ENCODE measurements at regions not wholly inside any gene's neighbourhood (a gene's known extent, or its start where the extent isn't known, plus 50 kb on each side); places are given as distances from the start of the nearest gene placed in this dataset.

DNA sequence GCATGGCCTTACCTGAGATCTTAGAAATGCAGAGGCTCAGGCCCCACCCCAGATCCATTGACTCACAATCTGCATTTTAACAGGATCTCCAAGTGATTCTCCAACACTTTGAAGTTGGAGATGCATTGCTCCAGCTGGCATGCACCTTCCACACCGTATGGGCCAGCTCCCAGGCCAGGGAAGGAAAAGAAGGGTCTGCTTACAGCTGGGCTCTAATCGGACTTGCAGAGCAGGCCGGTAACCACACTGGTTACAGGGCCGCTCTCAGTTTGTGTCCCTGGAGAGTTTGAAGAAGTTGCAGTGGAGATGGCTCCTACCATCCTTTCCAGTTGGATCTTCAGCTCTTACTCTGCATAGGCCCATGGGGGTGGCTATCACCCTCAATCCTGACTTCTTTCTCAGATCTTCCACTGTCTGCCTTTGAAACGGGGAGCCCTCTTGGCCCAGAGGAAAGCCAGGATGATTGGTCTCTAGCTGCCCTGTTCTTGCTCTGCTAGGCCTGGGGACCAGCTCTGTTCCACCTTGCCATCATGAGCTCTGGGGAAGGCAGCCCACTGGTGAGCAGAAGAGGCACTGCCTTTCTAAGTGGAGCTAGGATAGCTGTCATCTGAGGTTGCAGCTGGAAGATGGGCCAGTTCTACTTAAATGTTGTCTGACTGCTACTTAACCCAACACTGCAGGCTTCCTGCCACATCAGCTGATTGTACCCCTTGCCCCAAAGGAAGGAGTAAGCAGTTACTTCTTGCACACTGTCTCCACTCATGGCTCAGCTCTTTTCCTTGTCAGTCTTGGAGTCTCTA is 105.6 kb upstream of the NAV2 start:
- Histone ChIP-seq H2BK5ac (ENCODE audit: low read depth, low read length, poor library complexity, severe bottlenecking) (no peak overlapping the region), H2BK20ac (ENCODE audit: low read depth, low read length) (peak overlapping the region; percentile 3; the same call in 1 of the 2 replicates), H3K4me2 (ENCODE audit: low read depth, low read length) (no peak overlapping the region), H3K14ac (replicated peaks; ENCODE audit: low read depth, low read length) (no peak overlapping the region), H3K9ac (ENCODE audit: low read depth, low read length) (no peak overlapping the region), H3K56ac (ENCODE audit: extremely low read depth, insufficient read depth, low read length) (no peak overlapping the region), H3K4me1 (ENCODE audit: control insufficient read depth, insufficient read depth, low read length) (peaks cover 8% of the 10 kb centered on the region), H2BK120ac (ENCODE audit: low read depth, low read length) (no peak overlapping the region), H2AFZ (replicated peaks; ENCODE audit: low read length, poor library complexity) (no peak overlapping the region), H3K18ac (ENCODE audit: low read depth, low read length) (no peak overlapping the region), H2AK5ac (ENCODE audit: low read depth, low read length) (peak overlapping the region; percentile 7; the same call in 1 of the 2 replicates), H3K79me1 (ENCODE audit: low read depth in 1 of 2, low read length in 2 of 2) (no peaks in the 10 kb centered on the region), H3K9me1 (ENCODE audit: insufficient read depth, low read length) (0 out of 2 replicates have a peak, but pooled peaks cover 5% of the 10 kb centered on the region), H3K27me3 (ENCODE audit: control insufficient read depth, insufficient read depth, low read length) (peaks cover 7% of the 10 kb centered on the region), H3K36me3 (ENCODE audit: control insufficient read depth, insufficient read depth, low read length) (no peaks in the 10 kb centered on the region), H3K27ac (ENCODE audit: insufficient read depth, low read length) (no peak overlapping the region), H4K91ac (ENCODE audit: insufficient read depth, low read depth, low read length) (no peak overlapping the region), H2BK15ac (ENCODE audit: low read depth, low read length) (no peak overlapping the region), H4K5ac (ENCODE audit: low read depth, low read length) (no peak overlapping the region), H3K4ac (ENCODE audit: low read depth, low read length) (peak overlapping the region; percentile 8; the same call in 1 of the 2 replicates), H3K23ac (ENCODE audit: low read depth, low read length) (no peak overlapping the region), H3K9me3 (ENCODE audit: control insufficient read depth, insufficient read depth, low read length) (peaks cover 4% of the 10 kb centered on the region), H2AK9ac (replicated peaks; ENCODE audit: low read depth, low read length, poor library complexity) (no peak overlapping the region), H4K8ac (ENCODE audit: low read depth in 2 of 2, low read length in 2 of 2) (no peak overlapping the region), H3K4me3 (ENCODE audit: insufficient read depth, low read depth, low read length) (no peak overlapping the region), H4K20me1 (ENCODE audit: insufficient read depth, low read length) (no peaks in the 10 kb centered on the region; the same call in 1 of the 2 replicates)
- dilution Hi-C loops (cut with HindIII; ENCODE audit: low sequenced_read_pairs, unreplicated experiment) (no loop called here), in situ Hi-C loops (cut with MboI; ENCODE audit: low sequenced_read_pairs) (no loop called here), intact Hi-C loops (cut with micrococcal nuclease) (no loop called here)
- ChIA-PET CTCF (no interaction called here), POLR2A (ENCODE audit: unreplicated experiment) (no interaction called here)
- no CpG with 5 or more reads among the region's 5 CpGs for WGBS, 2 experiments (ENCODE audit: extremely low coverage in 2 of 2, insufficient read length in 1 of 2)
- TF ChIP-seq, protein P1, sequence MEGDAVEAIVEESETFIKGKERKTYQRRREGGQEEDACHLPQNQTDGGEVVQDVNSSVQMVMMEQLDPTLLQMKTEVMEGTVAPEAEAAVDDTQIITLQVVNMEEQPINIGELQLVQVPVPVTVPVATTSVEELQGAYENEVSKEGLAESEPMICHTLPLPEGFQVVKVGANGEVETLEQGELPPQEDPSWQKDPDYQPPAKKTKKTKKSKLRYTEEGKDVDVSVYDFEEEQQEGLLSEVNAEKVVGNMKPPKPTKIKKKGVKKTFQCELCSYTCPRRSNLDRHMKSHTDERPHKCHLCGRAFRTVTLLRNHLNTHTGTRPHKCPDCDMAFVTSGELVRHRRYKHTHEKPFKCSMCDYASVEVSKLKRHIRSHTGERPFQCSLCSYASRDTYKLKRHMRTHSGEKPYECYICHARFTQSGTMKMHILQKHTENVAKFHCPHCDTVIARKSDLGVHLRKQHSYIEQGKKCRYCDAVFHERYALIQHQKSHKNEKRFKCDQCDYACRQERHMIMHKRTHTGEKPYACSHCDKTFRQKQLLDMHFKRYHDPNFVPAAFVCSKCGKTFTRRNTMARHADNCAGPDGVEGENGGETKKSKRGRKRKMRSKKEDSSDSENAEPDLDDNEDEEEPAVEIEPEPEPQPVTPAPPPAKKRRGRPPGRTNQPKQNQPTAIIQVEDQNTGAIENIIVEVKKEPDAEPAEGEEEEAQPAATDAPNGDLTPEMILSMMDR (conservative IDR thresholded peaks at IDR 0.05; ENCODE audit: low read depth, low read length): no peak
- TF ChIP-seq RCOR1 (IDR thresholded peaks at IDR 0.05; ENCODE audit: insufficient replicate concordance, low read length) (no peak), MAZ (IDR thresholded peaks at IDR 0.05; ENCODE audit: borderline replicate concordance, low read depth, low read length) (no peak), MXI1 (IDR thresholded peaks at IDR 0.05; ENCODE audit: borderline replicate concordance, low read depth, low read length) (no peak), CEBPB (IDR thresholded peaks at IDR 0.05; ENCODE audit: low read depth, low read length) (no peak), POLR2A (IDR thresholded peaks at IDR 0.05; ENCODE audit: low read depth, low read length) (no peak), CHD1 (IDR thresholded peaks at IDR 0.05; ENCODE audit: low read depth, low read length) (no peak), RFX5 (IDR thresholded peaks at IDR 0.05; ENCODE audit: low read depth, low read length) (no peak), NFE2L2 (IDR thresholded peaks at IDR 0.05; ENCODE audit: low read depth, low read length) (no peak), SMC3 (IDR thresholded peaks at IDR 0.05; ENCODE audit: low read depth, low read length) (no peak), FOS (IDR thresholded peaks at IDR 0.05; ENCODE audit: low read depth, low read length) (no peak), MAFK (IDR thresholded peaks at IDR 0.05; ENCODE audit: low read depth, low read length) (no peak), BHLHE40 (IDR thresholded peaks at IDR 0.05; ENCODE audit: low read depth, low read length) (no peak), USF2 (IDR thresholded peaks at IDR 0.05; ENCODE audit: low read depth, low read length) (no peak)
- TF ChIP-seq, protein P2, sequence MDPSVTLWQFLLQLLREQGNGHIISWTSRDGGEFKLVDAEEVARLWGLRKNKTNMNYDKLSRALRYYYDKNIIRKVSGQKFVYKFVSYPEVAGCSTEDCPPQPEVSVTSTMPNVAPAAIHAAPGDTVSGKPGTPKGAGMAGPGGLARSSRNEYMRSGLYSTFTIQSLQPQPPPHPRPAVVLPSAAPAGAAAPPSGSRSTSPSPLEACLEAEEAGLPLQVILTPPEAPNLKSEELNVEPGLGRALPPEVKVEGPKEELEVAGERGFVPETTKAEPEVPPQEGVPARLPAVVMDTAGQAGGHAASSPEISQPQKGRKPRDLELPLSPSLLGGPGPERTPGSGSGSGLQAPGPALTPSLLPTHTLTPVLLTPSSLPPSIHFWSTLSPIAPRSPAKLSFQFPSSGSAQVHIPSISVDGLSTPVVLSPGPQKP (IDR thresholded peaks at IDR 0.05; ENCODE audit: borderline replicate concordance, low read depth, low read length): no peak
- no peak for DNase-seq
- no peak for ATAC-seq (ENCODE audit: low read depth)
- no TSS peak for BruUV-seq (replicated peaks)
